ENCODE measurements at regions not wholly inside any gene's neighbourhood (a gene's known extent, or its start where the extent isn't known, plus 50 kb on each side); places are given as distances from the start of the nearest gene placed in this dataset.

- TF ChIP-seq GATA2 (IDR thresholded peaks at IDR 0.05; ENCODE audit: low read depth, low read length) = no peak
- no peak for TF ChIP-seq GATA3 (IDR thresholded peaks at IDR 0.05; ENCODE audit: low read depth, low read length)
Measured at GRCh38 chr10:10279906-10280305, 737.8 kb upstream of the CELF2 start.

Measured in SH-SY5Y (cell line).